Motor neuron (in vitro differentiated cells): ENCODE measurements at regions not wholly inside any gene's neighbourhood (a gene's known extent, or its start where the extent isn't known, plus 50 kb on each side); places are given as distances from the start of the nearest gene placed in this dataset.

Experiments
- ATAC-seq, 8 experiments: fragments of 200-7000 bp; cut with Tn5 transposase; replicated peaks in 6 of 8; 2 replicates each; pipeline ENCODE4 v1.8.0; 2021; ENCODE audit warnings: mild to moderate bottlenecking in 8 of 8, moderate library complexity in 8 of 8
- H3K27ac ChIP-seq, 2 donors: fragments of 250-450 bp; sonication (Bioruptor Pico); 2 replicates each; pipeline ENCODE4 v1.9.0; 2021; ENCODE audit warnings: antibody characterized with exemption in 2 of 2, mild to moderate bottlenecking in 2 of 2, moderate library complexity in 1 of 2
- H3K4me1 ChIP-seq, 2 donors: fragments of 250-450 bp; sonication (Bioruptor Pico); replicated peaks in 1 of 2; 2 replicates each; pipeline ENCODE4 v1.6.1; 2021; ENCODE audit warnings: antibody characterized with exemption in 2 of 2, mild to moderate bottlenecking in 2 of 2, moderate library complexity in 1 of 2
- H3K4me3 ChIP-seq, 5 donors: fragments of 250-450 bp; sonication (Bioruptor Pico); 2 replicates each; pipeline ENCODE4 v1.9.0; 2021; ENCODE audit warnings: antibody characterized with exemption in 5 of 5, mild to moderate bottlenecking in 5 of 5, moderate library complexity in 4 of 5
- WGBS, 10 experiments: fragments of 450-650 bp; shearing (Covaris generic); methylation state at CpG; one replicate each; pipeline ENCODE4 v1.0.0; 2022; 5-methylcytosine and 5-hydroxymethylcytosine counted together
- in situ Hi-C, 9 experiments: fragments of 400-800 bp; cut with MboI; loops; one replicate each; pipeline ENCODE4 v1.15.0; 2021; ENCODE audit warnings: low sequenced_read_pairs in 9 of 9, low pct_unique_long_range_greater_than_20kb in 2 of 9; ENCODE audit not compliant: unreplicated experiment in 9 of 9

DNA sequence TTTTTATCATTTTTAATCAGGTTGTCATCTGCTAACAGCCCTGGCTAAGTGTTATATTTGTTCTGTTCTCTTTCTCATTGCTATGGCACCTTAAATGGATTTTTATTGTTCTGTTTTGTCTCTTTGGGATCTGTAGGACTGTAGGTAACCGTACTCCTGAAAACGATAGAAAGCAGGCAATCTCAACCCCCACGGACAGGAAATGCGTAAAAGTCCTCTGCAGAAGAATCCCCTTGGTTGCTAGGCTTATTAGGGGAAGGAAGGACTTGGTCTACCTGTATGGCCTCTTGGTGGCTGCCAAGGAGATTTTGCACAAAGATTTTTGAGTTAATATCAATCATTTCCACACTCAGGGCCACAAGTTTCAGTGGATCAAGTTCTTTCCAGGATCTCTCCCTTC is 571.9 kb upstream of the ZNF385D start:
- 22 to 78% (median 60%) methylated on average over 1 to 4 of the region's 4 CpGs; no CpG with 5 or more reads in 3 of the 10 experiments for WGBS, 10 experiments
- Histone ChIP-seq H3K4me3 (no peak overlapping the region), H3K4me1 (no peaks in the 10 kb centered on the region), H3K27ac (no peak overlapping the region)
- no peak for ATAC-seq
- in situ Hi-C loops, result no loop called here

DNA sequence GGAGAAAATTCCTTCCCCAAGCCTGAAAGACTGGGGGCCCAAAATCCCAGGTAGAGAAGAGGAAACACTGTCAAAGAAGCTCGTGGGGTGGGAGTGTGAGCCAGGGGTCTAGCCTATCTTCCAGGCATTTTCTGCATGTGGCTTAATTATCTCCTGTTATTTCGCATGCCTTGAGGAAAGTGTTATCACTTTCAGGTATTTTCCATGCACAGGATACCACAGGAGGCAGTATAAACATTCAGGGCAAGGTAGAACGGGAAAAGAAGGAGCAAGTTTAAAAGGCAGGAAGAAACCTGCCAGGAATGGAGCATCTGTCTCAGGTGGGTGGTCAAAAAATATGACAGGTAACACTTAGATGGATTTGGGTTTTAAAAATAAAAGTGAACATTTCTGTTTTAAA is 575.3 kb upstream of the ZNF385D start:
- 0 to 95% (median 62%) methylated on average over 1 to 3 of the region's 3 CpGs; no CpG with 5 or more reads in 1 of the 10 experiments for WGBS, 10 experiments
- in situ Hi-C loops, result no loop called here
- no peak for ATAC-seq
- Histone ChIP-seq H3K27ac (no peak overlapping the region), H3K4me1 (no peaks in the 10 kb centered on the region), H3K4me3 (no peak overlapping the region)

DNA sequence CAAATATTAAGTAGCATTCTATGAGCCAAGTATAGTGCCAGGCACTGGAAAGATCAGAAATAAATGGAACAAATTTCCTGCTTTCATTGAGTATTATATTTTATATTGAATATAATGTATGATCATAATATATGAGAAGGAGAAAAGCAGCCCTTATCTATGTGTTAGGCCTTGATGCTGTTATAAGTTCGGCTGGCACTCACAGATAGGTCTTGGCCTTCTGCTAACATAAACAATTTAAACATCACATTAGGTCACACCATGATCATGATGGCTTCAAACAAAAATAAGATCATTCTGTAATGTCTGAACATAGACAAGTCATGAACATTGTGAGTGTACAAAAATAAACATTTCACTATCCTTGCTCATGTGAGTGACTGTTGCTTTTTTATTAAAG is 584.0 kb upstream of the ZNF385D start:
- WGBS, 10 experiments, result 8 to 100% (median 63%) methylated on average over 1 of the region's 1 CpG; no CpG with 5 or more reads in 4 of the 10 experiments
- no peak for ATAC-seq
- Histone ChIP-seq H3K27ac (no peak overlapping the region), H3K4me3 (no peak overlapping the region), H3K4me1 (no peaks in the 10 kb centered on the region)
- in situ Hi-C loops, result no loop called here

DNA sequence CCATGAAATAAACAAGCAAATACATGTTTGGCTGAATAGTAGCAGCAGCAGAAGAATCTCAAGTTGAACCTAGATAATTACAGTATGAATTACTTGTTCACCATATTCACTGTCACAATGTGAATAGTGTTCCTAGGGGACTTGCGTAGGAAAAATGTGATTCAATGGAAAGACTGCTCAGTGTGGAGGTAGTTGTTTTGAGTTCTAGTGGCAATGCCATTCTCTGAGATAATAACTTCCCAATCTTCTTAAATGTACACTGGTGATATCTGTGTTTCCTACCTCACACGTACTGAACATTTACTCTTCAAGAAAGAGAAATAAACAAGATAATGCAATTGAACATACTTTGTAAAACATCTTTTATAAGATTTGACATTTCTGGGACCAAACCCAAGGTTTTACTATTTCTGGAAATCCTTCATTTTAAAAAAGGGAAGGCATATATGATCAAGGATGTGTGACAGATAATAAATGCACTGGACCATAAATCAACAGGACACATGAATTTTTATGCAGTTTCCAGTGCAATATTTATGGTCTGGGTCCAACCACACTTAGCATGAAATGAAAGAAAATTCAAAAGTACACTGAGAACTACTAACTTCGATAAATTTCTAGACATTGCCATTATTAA is 598.3 kb upstream of the ZNF385D start:
- 0 to 100% (median 92%) methylated on average over 1 to 3 of the region's 3 CpGs for WGBS, 10 experiments
- no peak overlapping the region for H3K4me3 ChIP-seq
- in situ Hi-C loops, result no loop called here
- no peak for ATAC-seq
- no peaks in the 10 kb centered on the region for H3K4me1 ChIP-seq
- no peak overlapping the region for H3K27ac ChIP-seq

DNA sequence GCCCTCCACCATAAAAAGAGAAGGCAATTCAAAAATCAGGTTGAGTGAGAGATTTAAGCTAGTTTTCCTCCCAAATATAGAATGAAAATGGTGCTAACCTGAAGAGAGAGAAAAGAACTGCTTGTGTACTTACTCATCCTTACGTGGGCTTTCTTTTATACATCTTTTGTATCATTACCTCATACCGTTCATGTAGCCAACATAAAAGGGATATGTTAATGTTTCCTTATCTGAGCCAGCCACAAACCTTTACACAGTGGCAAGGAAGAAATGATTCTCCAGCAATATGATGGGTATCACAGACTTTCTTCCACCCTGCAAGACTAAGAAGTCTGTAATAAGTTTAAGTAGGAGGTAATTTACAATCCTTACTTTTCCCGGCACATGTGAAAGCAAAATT is 600.8 kb upstream of the ZNF385D start:
- ATAC-seq, result no peak
- Histone ChIP-seq H3K4me3 (no peak overlapping the region), H3K4me1 (no peaks in the 10 kb centered on the region), H3K27ac (no peak overlapping the region)
- 40 to 100% (median 79%) methylated on average over 1 to 3 of the region's 3 CpGs for WGBS, 10 experiments
- in situ Hi-C loops, result no loop called here

DNA sequence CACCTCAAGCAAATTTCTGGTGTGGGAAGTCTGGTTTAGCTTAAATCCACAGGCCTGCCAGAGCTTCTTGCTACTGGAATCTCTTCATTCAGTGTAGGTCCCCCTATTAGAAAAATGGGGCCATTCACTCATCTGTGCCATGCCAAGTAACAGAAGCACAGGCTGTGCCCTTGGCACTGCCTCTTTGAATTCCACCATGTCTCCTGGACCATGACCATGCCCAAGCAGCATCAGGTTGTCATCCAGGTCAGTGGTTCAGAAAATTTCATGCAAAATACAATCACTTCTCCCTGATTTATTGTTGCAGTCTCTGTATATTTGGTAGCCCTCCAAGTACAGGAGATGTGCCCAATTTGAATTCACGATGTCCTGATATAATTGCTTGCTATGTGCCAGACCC is 602.1 kb upstream of the ZNF385D start:
- no peak overlapping the region for H3K4me3 ChIP-seq
- ATAC-seq, result no peak
- in situ Hi-C loops, result no loop called here
- no peaks in the 10 kb centered on the region for H3K4me1 ChIP-seq
- H3K27ac ChIP-seq, result no peak overlapping the region
- WGBS, 10 experiments, result 0 to 100% (median 20%) methylated on average over 1 of the region's 1 CpG; no CpG with 5 or more reads in 5 of the 10 experiments

DNA sequence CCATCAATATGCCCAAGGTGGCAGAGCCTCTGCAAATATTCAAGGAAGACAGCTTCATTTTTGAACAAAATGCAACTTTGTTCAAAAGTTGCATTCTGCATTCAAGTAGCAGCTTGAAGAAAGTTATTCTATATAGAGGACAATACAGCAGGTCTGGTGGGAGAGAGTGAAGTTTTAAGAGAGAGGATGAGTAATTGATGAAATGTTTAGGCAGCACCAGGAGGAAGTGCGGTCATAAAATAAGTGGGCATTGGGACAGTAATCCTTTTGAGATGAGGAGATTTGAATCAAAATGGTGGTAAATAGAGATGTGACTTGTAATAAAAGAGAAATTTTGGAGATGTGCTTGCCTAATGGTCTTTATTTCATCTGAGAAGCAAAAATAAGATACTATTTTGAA is 607.3 kb upstream of the ZNF385D start:
- in situ Hi-C loops, result no loop called here
- ATAC-seq, result no peak
- 44 to 100% (median 75%) methylated on average over 1 of the region's 1 CpG; no CpG with 5 or more reads in 5 of the 10 experiments for WGBS, 10 experiments
- Histone ChIP-seq H3K4me3 (no peak overlapping the region), H3K4me1 (no peaks in the 10 kb centered on the region), H3K27ac (no peak overlapping the region)

DNA sequence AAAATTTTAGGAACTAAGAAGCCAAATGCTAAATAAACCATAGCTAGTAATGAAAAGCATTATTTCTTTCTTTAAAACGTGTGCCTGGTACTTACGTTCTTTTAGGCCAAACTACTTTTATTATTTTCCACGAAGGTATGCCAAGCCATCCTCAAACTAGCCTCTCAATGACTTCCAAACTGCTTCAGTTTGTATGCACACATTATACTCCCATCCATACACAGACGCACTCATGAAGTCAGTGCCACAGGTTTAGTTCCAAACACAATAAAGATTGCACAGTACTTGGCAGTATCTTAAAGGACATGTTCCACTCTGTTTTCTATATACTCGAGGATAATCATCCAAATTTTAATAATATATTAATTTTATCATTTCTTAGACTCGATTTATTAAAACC is 609.2 kb upstream of the ZNF385D start:
- no peak overlapping the region for H3K27ac ChIP-seq
- H3K4me1 ChIP-seq, result no peaks in the 10 kb centered on the region
- WGBS, 10 experiments, result 0 to 100% (median 83%) methylated on average over 1 to 6 of the region's 6 CpGs; no CpG with 5 or more reads in 1 of the 10 experiments
- in situ Hi-C loops, result no loop called here
- no peak for ATAC-seq
- no peak overlapping the region for H3K4me3 ChIP-seq

DNA sequence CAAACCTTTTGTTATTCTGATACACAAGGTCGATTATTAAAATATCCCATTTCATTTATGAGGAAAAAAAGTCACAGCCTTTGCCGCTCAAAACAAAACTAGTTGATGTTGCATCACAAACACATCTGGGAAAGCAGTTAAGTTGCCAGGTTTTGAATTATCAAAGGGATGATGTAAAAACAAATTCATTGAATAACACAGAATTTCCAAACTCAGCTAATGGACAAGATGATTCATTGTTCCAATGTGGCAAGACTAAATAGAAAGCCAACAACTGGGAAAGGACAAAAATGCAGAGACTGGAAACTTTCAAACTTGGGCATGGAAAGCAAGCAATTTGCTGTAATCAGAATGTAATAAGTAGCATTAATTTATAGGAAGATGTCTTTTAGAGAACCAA is 610.0 kb upstream of the ZNF385D start:
- Histone ChIP-seq H3K4me1 (no peaks in the 10 kb centered on the region), H3K27ac (no peak overlapping the region), H3K4me3 (no peak overlapping the region)
- ATAC-seq, result no peak
- 0 to 100% (median 67%) methylated on average over 1 to 2 of the region's 2 CpGs for WGBS, 10 experiments
- in situ Hi-C loops, result no loop called here

DNA sequence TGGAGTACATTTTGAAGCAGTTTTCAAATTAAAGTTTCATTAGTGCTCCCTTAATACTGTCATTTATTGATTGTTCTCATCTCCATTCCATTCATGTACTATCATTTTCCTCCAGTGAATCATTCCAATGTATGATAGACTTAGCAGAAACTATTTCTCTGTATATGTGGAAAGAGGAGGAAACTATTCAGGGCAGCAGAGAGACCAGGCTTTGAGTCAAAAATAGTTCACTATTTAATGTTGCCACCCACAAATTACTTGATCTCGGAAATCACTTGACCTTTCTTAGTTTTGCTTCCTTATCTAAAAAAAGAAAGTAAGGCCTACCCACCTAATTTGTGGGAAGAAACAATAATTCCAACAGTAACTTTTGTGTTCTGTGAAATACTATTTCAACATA is 610.5 kb upstream of the ZNF385D start:
- 0 to 100% (median 70%) methylated on average over 1 of the region's 1 CpG; no CpG with 5 or more reads in 3 of the 10 experiments for WGBS, 10 experiments
- no peak for ATAC-seq
- in situ Hi-C loops, result no loop called here

DNA sequence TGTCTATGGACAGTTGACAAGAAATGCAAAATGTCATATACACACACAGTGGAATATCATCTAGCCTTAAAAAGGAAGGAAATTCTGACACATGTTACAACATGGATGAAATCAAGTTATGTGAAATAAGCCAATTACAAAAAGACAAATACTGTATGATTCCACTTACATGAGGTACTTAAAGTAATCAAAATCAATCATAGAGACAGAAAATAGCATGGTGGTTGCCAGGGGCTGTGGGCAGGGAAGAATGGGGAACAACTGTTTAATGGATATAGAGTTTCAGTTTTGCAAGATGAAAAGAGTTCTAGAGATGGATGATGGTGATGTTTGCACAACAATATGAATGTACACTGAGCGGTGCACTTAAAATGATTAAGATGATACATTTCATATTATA is 613.8 kb upstream of the ZNF385D start:
- Histone ChIP-seq H3K27ac (no peak overlapping the region), H3K4me3 (no peak overlapping the region), H3K4me1 (no peaks in the 10 kb centered on the region)
- WGBS, 10 experiments, result 18 to 100% (median 87%) methylated on average over 1 of the region's 1 CpG; no CpG with 5 or more reads in 2 of the 10 experiments
- in situ Hi-C loops, result no loop called here
- ATAC-seq, result no peak

More for the DNA sequence above, 610.5 kb upstream of the ZNF385D start:
- Histone ChIP-seq H3K27ac (no peak overlapping the region), H3K4me3 (no peak overlapping the region), H3K4me1 (no peaks in the 10 kb centered on the region)

DNA sequence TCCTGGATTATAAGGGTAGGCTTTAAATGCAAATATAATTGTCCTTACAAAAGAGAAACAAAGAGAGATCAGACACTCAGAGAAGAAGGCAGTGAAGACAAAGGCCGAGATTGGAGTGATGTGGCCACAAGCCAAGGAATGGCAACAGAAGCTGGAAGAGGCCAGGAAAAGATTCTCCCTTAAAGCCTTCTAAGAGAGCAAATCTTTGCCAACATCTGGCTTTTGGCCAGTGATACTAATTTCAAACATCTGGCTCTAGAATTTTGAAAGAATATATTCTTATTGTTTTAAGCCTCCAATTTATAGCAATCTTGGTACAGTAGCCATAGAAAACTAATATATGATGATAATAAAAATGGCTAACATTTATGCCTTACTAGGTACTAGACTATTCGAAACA is 615.8 kb upstream of the ZNF385D start:
- ATAC-seq, result no peak
- in situ Hi-C loops, result no loop called here
- Histone ChIP-seq H3K27ac (no peak overlapping the region), H3K4me3 (no peak overlapping the region), H3K4me1 (no peaks in the 10 kb centered on the region)
- 25 to 100% (median 52%) methylated on average over 1 to 2 of the region's 2 CpGs; no CpG with 5 or more reads in 2 of the 10 experiments for WGBS, 10 experiments

DNA sequence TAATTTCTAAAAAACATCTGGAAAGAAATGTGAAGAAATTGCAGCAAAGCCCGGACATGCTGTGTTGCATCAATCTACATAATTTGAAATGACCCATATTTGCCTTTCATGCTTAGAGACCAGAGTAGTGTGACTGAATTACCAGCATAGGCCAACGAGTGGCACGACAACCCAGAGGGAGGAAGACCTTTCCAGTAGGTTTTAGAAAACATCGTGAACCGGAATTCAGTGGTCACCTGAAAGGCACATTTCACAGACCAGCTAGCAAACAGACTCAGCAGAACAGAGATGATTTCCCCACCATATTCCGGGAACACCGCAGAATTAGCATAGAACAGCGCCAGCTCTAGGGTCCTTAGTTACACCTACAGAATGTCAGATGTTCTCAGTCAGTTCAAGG is 620.0 kb upstream of the ZNF385D start:
- no peak overlapping the region for H3K4me3 ChIP-seq
- no peak for ATAC-seq
- H3K4me1 ChIP-seq, result no peaks in the 10 kb centered on the region
- in situ Hi-C loops, result no loop called here
- no peak overlapping the region for H3K27ac ChIP-seq
- 0 to 100% (median 62%) methylated on average over 1 to 6 of the region's 8 CpGs; no CpG with 5 or more reads in 2 of the 10 experiments for WGBS, 10 experiments

DNA sequence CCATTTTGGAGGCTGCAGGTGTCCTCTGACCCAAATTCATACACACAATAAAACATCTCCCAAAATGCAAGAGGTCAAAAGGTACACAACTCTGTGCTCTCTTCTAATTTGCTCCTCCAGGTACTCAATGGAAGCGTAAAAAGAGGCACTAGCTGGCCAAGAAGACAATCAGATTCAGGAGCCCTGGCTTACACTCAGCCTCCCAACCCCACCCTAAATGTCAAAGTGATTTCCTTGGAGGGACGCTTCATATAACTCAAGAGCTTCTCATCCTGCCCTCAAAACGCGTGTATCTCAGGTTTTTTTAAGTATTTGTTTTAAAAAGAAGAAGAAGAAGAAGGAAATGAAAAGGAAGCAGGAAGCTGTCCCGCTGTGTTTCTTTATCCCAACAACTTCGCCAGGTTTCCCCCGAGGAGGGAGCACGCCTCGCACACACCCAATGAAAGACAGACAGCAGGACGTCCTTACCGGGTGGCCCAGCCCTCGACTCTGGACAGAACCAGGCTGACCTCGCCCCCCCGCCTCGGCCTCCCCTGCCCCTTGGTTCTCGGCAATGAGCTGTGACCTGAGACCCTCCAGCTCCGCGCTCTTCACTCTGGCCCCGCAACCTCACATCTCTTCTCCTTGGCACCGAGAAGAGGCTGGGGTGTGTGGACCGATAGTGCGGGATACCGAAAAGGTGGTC is 620.7 kb upstream of the ZNF385D start:
- Histone ChIP-seq H3K27ac (no peak overlapping the region), H3K4me3 (peak overlapping the region; percentile 32 to 39 (median 32)), H3K4me1 (no peaks in the 10 kb centered on the region)
- 0 to 60% (median 44%) methylated on average over 1 to 11 of the region's 23 CpGs; no CpG with 5 or more reads in 2 of the 10 experiments for WGBS, 10 experiments
- peak in 5 of 8 experiments; percentile 42 to 58 (median 48) for ATAC-seq
- in situ Hi-C loops, result no loop called here
